Neural cell (in vitro differentiated cells): ENCODE measurements at regions not wholly inside any gene's neighbourhood (a gene's known extent, or its start where the extent isn't known, plus 50 kb on each side); places are given as distances from the start of the nearest gene placed in this dataset.

Experiments used
- EP300 ChIP-seq: fragments of 450-650 bp; conservative IDR thresholded peaks from 2 replicates; pipeline ENCODE4 v1.6.1; 2014; ENCODE audit warnings: antibody characterized with exemption, mild to moderate bottlenecking, moderate library complexity; ENCODE audit not compliant: poor library complexity, severe bottlenecking
- EZH2 ChIP-seq: fragments of 200-600, 300-800 bp; shearing (Covaris generic), sonication (generic); IDR thresholded peaks from 2 replicates; pipeline ENCODE4 v1.6.1; 2014; ENCODE audit warnings: antibody characterized with exemption, low read length, borderline replicate concordance, mild to moderate bottlenecking; ENCODE audit not compliant: insufficient read depth, poor library complexity, severe bottlenecking
- MXI1 ChIP-seq: fragments of 450-650 bp; conservative IDR thresholded peaks from 2 replicates; pipeline ENCODE4 v1.6.1; 2014; ENCODE audit warnings: antibody characterized with exemption, mild to moderate bottlenecking; ENCODE audit not compliant: poor library complexity, severe bottlenecking
- POLR2AphosphoS5 ChIP-seq: IDR thresholded peaks from 2 replicates; pipeline ENCODE4 v1.6.1; 2012
- RAD21 ChIP-seq: fragments of 450-650 bp; conservative IDR thresholded peaks from 2 replicates; pipeline ENCODE4 v1.6.1; 2014; ENCODE audit warnings: antibody characterized with exemption, mild to moderate bottlenecking, moderate library complexity
- SMC3 ChIP-seq: fragments of 450-650 bp; conservative IDR thresholded peaks from 2 replicates; pipeline ENCODE4 v1.6.1; 2014; ENCODE audit warnings: antibody characterized with exemption, mild to moderate bottlenecking, moderate library complexity; ENCODE audit not compliant: poor library complexity
- TAF1 ChIP-seq: IDR thresholded peaks from 2 replicates; pipeline ENCODE4 v1.6.1; 2012; ENCODE audit warnings: low read depth
- TF ChIP-seq, protein P1 (sequence below): IDR thresholded peaks from 2 replicates; pipeline ENCODE4 v1.6.1; 2012; ENCODE audit warnings: borderline replicate concordance
- TF ChIP-seq, protein P2 (sequence below): fragments of 450-650 bp; IDR thresholded peaks from 2 replicates; pipeline ENCODE4 v1.5.1; 2014; ENCODE audit warnings: antibody characterized with exemption, mild to moderate bottlenecking, moderate library complexity; ENCODE audit not compliant: poor library complexity, severe bottlenecking

DNA sequence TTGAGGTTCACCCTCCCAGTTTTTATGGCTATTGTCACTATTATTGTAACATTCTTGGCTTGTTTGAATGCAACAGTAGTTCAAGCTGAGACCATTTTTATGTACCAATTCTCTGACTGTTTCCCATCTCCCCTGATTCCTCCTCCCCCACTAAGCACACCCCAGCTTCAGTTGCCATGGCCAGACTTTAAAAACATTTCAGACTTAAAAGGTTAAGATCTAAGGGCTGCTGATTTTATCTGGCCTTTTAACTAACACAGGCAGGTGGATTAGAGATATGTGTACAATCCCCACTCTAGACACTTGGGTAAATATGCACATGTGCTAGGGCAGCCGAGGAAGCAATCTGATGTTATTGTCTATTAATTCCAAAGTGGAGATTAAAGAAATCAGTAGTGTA is 386.3 kb upstream of the NR2F2 start:
- TF ChIP-seq, protein P1, sequence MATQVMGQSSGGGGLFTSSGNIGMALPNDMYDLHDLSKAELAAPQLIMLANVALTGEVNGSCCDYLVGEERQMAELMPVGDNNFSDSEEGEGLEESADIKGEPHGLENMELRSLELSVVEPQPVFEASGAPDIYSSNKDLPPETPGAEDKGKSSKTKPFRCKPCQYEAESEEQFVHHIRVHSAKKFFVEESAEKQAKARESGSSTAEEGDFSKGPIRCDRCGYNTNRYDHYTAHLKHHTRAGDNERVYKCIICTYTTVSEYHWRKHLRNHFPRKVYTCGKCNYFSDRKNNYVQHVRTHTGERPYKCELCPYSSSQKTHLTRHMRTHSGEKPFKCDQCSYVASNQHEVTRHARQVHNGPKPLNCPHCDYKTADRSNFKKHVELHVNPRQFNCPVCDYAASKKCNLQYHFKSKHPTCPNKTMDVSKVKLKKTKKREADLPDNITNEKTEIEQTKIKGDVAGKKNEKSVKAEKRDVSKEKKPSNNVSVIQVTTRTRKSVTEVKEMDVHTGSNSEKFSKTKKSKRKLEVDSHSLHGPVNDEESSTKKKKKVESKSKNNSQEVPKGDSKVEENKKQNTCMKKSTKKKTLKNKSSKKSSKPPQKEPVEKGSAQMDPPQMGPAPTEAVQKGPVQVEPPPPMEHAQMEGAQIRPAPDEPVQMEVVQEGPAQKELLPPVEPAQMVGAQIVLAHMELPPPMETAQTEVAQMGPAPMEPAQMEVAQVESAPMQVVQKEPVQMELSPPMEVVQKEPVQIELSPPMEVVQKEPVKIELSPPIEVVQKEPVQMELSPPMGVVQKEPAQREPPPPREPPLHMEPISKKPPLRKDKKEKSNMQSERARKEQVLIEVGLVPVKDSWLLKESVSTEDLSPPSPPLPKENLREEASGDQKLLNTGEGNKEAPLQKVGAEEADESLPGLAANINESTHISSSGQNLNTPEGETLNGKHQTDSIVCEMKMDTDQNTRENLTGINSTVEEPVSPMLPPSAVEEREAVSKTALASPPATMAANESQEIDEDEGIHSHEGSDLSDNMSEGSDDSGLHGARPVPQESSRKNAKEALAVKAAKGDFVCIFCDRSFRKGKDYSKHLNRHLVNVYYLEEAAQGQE = no peak
- TF ChIP-seq EZH2 (no peak), RAD21 (no peak), EP300 (no peak), POLR2AphosphoS5 (no peak), TAF1 (no peak), SMC3 (no peak), MXI1 (no peak)
- TF ChIP-seq, protein P2, sequence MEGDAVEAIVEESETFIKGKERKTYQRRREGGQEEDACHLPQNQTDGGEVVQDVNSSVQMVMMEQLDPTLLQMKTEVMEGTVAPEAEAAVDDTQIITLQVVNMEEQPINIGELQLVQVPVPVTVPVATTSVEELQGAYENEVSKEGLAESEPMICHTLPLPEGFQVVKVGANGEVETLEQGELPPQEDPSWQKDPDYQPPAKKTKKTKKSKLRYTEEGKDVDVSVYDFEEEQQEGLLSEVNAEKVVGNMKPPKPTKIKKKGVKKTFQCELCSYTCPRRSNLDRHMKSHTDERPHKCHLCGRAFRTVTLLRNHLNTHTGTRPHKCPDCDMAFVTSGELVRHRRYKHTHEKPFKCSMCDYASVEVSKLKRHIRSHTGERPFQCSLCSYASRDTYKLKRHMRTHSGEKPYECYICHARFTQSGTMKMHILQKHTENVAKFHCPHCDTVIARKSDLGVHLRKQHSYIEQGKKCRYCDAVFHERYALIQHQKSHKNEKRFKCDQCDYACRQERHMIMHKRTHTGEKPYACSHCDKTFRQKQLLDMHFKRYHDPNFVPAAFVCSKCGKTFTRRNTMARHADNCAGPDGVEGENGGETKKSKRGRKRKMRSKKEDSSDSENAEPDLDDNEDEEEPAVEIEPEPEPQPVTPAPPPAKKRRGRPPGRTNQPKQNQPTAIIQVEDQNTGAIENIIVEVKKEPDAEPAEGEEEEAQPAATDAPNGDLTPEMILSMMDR = no peak
